ENCODE measurements at regions not wholly inside any gene's neighbourhood (a gene's known extent, or its start where the extent isn't known, plus 50 kb on each side); places are given as distances from the start of the nearest gene placed in this dataset.

GRCh38 chr5:7181841-7182240 is 214.1 kb upstream of the ADCY2 start:
- DNase-seq (ENCODE audit: extremely low read depth, low read depth): no peak
- TF ChIP-seq CTCF (IDR thresholded peaks at IDR 0.05; ENCODE audit: low read depth, low read length): no peak

- no peak for DNase-seq (ENCODE audit: extremely low read depth, low read depth)
- no peak for TF ChIP-seq CTCF (IDR thresholded peaks at IDR 0.05; ENCODE audit: low read depth, low read length)
Measured at GRCh38 chr5:7185742-7186141, 210.2 kb upstream of the ADCY2 start.

- TF ChIP-seq CTCF (IDR thresholded peaks at IDR 0.05; ENCODE audit: low read depth, low read length): no peak
- no peak for DNase-seq (ENCODE audit: extremely low read depth, low read depth)
Measured at GRCh38 chr5:7186818-7187217, 209.1 kb upstream of the ADCY2 start.

- no peak for DNase-seq (ENCODE audit: extremely low read depth, low read depth)
- no peak for TF ChIP-seq CTCF (IDR thresholded peaks at IDR 0.05; ENCODE audit: low read depth, low read length)
Measured at GRCh38 chr5:7190712-7191250, 205.2 kb upstream of the ADCY2 start.

GRCh38 chr5:7192016-7192415 is 203.9 kb upstream of the ADCY2 start:
- no peak for DNase-seq (ENCODE audit: extremely low read depth, low read depth)
- no peak for TF ChIP-seq CTCF (IDR thresholded peaks at IDR 0.05; ENCODE audit: low read depth, low read length)

- no peak for TF ChIP-seq CTCF (IDR thresholded peaks at IDR 0.05; ENCODE audit: low read depth, low read length)
- DNase-seq (ENCODE audit: extremely low read depth, low read depth): no peak
Measured at GRCh38 chr5:7202846-7203245, 193.1 kb upstream of the ADCY2 start.

- no peak for TF ChIP-seq CTCF (IDR thresholded peaks at IDR 0.05; ENCODE audit: low read depth, low read length)
- DNase-seq (ENCODE audit: extremely low read depth, low read depth): no peak
Measured at GRCh38 chr5:7207979-7208378, 188.0 kb upstream of the ADCY2 start.
